WTC11 (cell line): ENCODE measurements at regions not wholly inside any gene's neighbourhood (a gene's known extent, or its start where the extent isn't known, plus 50 kb on each side); places are given as distances from the start of the nearest gene placed in this dataset.

Source experiments
- GABPB1 ChIP-seq: sonication (generic); formaldehyde crosslinking; IDR thresholded peaks from 2 replicates; pipeline ENCODE4 v1.8.1; 2023; ENCODE audit warnings: mild to moderate bottlenecking, missing genetic modification reagents
- OVOL2 ChIP-seq: fragments of 250-450 bp; sonication (Bioruptor Pico); IDR thresholded peaks from 2 replicates; pipeline ENCODE4 v1.9.0; 2021; ENCODE audit warnings: mild to moderate bottlenecking, borderline replicate concordance
- USF1 ChIP-seq: sonication (generic); formaldehyde crosslinking; IDR thresholded peaks from 2 replicates; pipeline ENCODE4 v1.8.0; 2022; ENCODE audit warnings: mild to moderate bottlenecking, missing genetic modification reagents
- ZNF416 ChIP-seq: fragments of 250-450 bp; sonication (Bioruptor Pico); IDR thresholded peaks from 2 replicates; pipeline ENCODE4 v1.9.0; 2021; ENCODE audit warnings: mild to moderate bottlenecking, inconsistent platforms
- TF ChIP-seq, protein P1 (sequence below): sonication (generic); formaldehyde crosslinking; IDR thresholded peaks from 2 replicates; pipeline ENCODE4 v1.8.1; 2022; ENCODE audit warnings: low read depth, mild to moderate bottlenecking, moderate library complexity, missing genetic modification reagents, borderline replicate concordance
- TF ChIP-seq, protein P2 (sequence below): sonication (generic); formaldehyde crosslinking; IDR thresholded peaks from 2 replicates; pipeline ENCODE4 v1.8.1; 2022; ENCODE audit warnings: mild to moderate bottlenecking, missing genetic modification reagents, moderate library complexity, borderline replicate concordance
- TF ChIP-seq, protein P3 (sequence below): fragments of 200-600 bp; IDR thresholded peaks from 2 replicates; pipeline ENCODE4 v1.8.0; 2022; ENCODE audit warnings: antibody characterized with exemption

GRCh38 chr11:19463976-19464375 lies 223.2 kb upstream of the E2F8 start:
- TF ChIP-seq, protein P1, sequence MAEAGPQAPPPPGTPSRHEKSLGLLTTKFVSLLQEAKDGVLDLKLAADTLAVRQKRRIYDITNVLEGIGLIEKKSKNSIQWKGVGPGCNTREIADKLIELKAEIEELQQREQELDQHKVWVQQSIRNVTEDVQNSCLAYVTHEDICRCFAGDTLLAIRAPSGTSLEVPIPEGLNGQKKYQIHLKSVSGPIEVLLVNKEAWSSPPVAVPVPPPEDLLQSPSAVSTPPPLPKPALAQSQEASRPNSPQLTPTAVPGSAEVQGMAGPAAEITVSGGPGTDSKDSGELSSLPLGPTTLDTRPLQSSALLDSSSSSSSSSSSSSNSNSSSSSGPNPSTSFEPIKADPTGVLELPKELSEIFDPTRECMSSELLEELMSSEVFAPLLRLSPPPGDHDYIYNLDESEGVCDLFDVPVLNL (CRISPR knock-in tag): no peak
- TF ChIP-seq GABPB1 (no peak), OVOL2 (CRISPR knock-in tag) (no peak), USF1 (CRISPR knock-in tag) (no peak), ZNF416 (no peak)
- TF ChIP-seq, protein P2, sequence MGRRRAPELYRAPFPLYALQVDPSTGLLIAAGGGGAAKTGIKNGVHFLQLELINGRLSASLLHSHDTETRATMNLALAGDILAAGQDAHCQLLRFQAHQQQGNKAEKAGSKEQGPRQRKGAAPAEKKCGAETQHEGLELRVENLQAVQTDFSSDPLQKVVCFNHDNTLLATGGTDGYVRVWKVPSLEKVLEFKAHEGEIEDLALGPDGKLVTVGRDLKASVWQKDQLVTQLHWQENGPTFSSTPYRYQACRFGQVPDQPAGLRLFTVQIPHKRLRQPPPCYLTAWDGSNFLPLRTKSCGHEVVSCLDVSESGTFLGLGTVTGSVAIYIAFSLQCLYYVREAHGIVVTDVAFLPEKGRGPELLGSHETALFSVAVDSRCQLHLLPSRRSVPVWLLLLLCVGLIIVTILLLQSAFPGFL (CRISPR knock-in tag): no peak
- TF ChIP-seq, protein P3, sequence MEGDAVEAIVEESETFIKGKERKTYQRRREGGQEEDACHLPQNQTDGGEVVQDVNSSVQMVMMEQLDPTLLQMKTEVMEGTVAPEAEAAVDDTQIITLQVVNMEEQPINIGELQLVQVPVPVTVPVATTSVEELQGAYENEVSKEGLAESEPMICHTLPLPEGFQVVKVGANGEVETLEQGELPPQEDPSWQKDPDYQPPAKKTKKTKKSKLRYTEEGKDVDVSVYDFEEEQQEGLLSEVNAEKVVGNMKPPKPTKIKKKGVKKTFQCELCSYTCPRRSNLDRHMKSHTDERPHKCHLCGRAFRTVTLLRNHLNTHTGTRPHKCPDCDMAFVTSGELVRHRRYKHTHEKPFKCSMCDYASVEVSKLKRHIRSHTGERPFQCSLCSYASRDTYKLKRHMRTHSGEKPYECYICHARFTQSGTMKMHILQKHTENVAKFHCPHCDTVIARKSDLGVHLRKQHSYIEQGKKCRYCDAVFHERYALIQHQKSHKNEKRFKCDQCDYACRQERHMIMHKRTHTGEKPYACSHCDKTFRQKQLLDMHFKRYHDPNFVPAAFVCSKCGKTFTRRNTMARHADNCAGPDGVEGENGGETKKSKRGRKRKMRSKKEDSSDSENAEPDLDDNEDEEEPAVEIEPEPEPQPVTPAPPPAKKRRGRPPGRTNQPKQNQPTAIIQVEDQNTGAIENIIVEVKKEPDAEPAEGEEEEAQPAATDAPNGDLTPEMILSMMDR: no peak
